DOHH2 (cell line): ENCODE measurements at regions not wholly inside any gene's neighbourhood (a gene's known extent, or its start where the extent isn't known, plus 50 kb on each side); places are given as distances from the start of the nearest gene placed in this dataset.

Experiments
- CTCF ChIP-seq: fragments of 200-600 bp; sonication (generic); IDR thresholded peaks from one replicate; pipeline ENCODE4 v1.5.1; 2014; ENCODE audit warnings: antibody characterized with exemption, mild to moderate bottlenecking, low read depth, low read length; ENCODE audit not compliant: poor library complexity, severe bottlenecking
- EZH2phosphoT487 ChIP-seq: fragments of 200-600 bp; sonication (generic); IDR thresholded peaks from 2 replicates; pipeline ENCODE4 v1.6.1; 2017; ENCODE audit warnings: borderline replicate concordance, mild to moderate bottlenecking, antibody characterized with exemption, low read length, moderate library complexity, mixed read lengths

- no peak for TF ChIP-seq CTCF
- no peak for TF ChIP-seq EZH2phosphoT487
These were observed 473.4 kb downstream of the SOX9 start for GRCh38 chr17:72594248-72594647.
